Gastroesophageal sphincter (tissue), 4 donors: ENCODE measurements at regions not wholly inside any gene's neighbourhood (a gene's known extent, or its start where the extent isn't known, plus 50 kb on each side); places are given as distances from the start of the nearest gene placed in this dataset.

ENCODE experiments used
- ATAC-seq: fragments of 150-250 bp; one replicate; pipeline ENCODE4 v1.9.1; 2016; ENCODE audit warnings: mild to moderate bottlenecking, moderate library complexity
- H3K27ac ChIP-seq, 4 donors: fragments of 200-600 bp; sonication (generic) in 3 of 4; 1 replicate in 3 of 4; 2 replicates in 1 of 4; pipeline ENCODE4 v1.5.1; 2016 to 2019
- H3K27me3 ChIP-seq: fragments of 200-600 bp; sonication (generic); one replicate; pipeline ENCODE4 v1.5.1; 2019
- H3K36me3 ChIP-seq, 2 donors: fragments of 200-600 bp; sonication (generic); one replicate each; pipeline ENCODE4 v1.5.1; 2019; ENCODE audit warnings: control low read depth in 1 of 2
- H3K4me1 ChIP-seq, 3 donors: fragments of 200-600 bp; sonication (generic); 1 replicate in 2 of 3; 2 replicates in 1 of 3; pipeline ENCODE4 v1.5.1; 2016 to 2019; ENCODE audit warnings: control low read depth in 2 of 3
- H3K4me3 ChIP-seq, 2 donors: fragments of 200-600 bp; sonication (generic); one replicate each; pipeline ENCODE4 v1.5.1; 2019; ENCODE audit warnings: mild to moderate bottlenecking in 1 of 2, moderate library complexity in 1 of 2
- H3K9me3 ChIP-seq, 3 donors: fragments of 200-600 bp; sonication (generic); one replicate each; pipeline ENCODE4 v1.5.1; 2017 to 2019; ENCODE audit warnings: control low read depth in 2 of 3
- CTCF ChIP-seq, 4 experiments: fragments of 200-600 bp in 2 of 4; fragments of 450-650 bp in 2 of 4; sonication (generic) in 1 of 4; IDR thresholded peaks; one replicate each; pipeline ENCODE4 v1.5.1; 2017 to 2019; ENCODE audit warnings: antibody characterized with exemption in 4 of 4, mild to moderate bottlenecking in 2 of 4, moderate library complexity in 2 of 4
- EP300 ChIP-seq: sonication (generic); formaldehyde crosslinking; IDR thresholded peaks from one replicate; pipeline ENCODE4 v1.6.1; 2017; ENCODE audit warnings: antibody characterized with exemption, mild to moderate bottlenecking
- POLR2A ChIP-seq, 2 donors: fragments of 450-650 bp; IDR thresholded peaks; one replicate each; pipeline ENCODE4 v1.6.1; 2017; ENCODE audit warnings: antibody characterized with exemption in 2 of 2, mild to moderate bottlenecking in 2 of 2, moderate library complexity in 1 of 2
- POLR2AphosphoS5 ChIP-seq: sonication (generic); formaldehyde crosslinking; IDR thresholded peaks from one replicate; pipeline ENCODE4 v1.6.1; 2017; ENCODE audit warnings: antibody characterized with exemption
- WGBS, 2 donors: methylation state at CpG; one replicate each; pipeline ENCODE4 v1.1.5; 2018; ENCODE audit warnings: low coverage in 1 of 2; 5-methylcytosine and 5-hydroxymethylcytosine counted together

DNA sequence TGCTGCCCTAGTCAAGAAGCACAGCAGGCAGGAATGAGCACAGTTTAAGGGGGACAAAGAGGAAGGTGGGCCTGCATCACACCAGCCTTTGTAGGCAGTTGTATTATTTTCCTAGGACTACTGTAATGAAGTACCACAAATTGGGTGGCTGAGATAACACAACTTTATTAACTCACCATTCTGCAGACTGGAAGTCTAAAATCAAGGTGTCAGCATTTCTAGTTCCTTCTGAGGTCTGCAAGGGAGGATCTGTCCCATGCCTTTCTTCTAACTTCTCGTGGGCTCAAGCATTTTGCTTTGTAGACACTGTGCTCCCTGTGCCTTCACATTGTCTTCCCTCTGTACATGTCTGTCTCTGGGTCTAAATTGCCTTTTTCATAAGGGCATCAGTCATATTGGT lies 488.5 kb upstream of the JARID2 start:
- WGBS, 2 donors, result 89 to 100% methylated on average over 1 of the region's 1 CpG
- H3K4me1 ChIP-seq, result no peaks in the 10 kb centered on the region
- no peak for ATAC-seq

DNA sequence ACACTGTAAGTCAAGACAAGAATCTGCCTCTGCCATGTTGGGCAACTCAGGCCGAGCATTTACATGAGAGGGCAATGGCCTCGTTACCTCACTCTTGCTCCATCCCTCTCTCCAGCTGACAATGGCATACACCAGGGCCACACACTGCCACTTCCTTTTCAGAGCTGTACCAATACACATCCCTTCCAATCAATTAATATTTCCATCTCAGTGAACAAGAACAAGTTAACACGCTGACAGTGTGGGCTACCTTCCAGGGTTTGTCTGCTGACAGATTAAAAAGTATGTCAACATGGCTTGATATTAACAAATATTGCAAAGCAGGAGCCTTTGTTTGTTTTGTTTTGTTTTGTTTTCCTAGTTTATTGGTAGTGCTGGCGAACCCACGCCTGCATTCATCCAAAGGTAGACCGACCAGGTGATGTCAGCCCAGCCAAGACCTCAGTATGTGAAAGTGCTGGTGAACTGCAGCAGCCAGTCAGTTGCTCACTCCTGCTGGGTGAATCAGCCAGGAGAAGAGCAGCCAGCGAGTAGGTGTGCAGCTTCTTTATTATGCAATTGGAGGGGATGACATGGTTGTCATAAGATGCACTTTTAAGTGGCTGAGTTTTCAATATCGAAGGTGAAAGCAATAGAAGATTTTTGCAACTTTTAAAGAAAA lies 487.3 kb upstream of the JARID2 start:
- no peak overlapping the region for H3K4me3 ChIP-seq
- H3K4me1 ChIP-seq, result no peaks in the 10 kb centered on the region
- TF ChIP-seq POLR2A (IDR thresholded peaks at IDR 0.05), result no peak
- TF ChIP-seq CTCF (IDR thresholded peaks at IDR 0.05), result no peak
- no peak for TF ChIP-seq EP300
- no peak for TF ChIP-seq POLR2AphosphoS5
- H3K27me3 ChIP-seq, result no peaks in the 10 kb centered on the region
- H3K9me3 ChIP-seq, result no peaks in the 10 kb centered on the region
- H3K27ac ChIP-seq, result no peak overlapping the region
- 87 to 90% methylated on average over 5 to 7 of the region's 8 CpGs for WGBS, 2 donors
- ATAC-seq, result no peak
- H3K36me3 ChIP-seq, result no peaks in the 10 kb centered on the region

More for the DNA sequence above, 488.5 kb upstream of the JARID2 start:
- Histone ChIP-seq H3K9me3 (no peaks in the 10 kb centered on the region), H3K27me3 (no peaks in the 10 kb centered on the region), H3K27ac (no peak overlapping the region), H3K4me3 (no peak overlapping the region), H3K36me3 (no peaks in the 10 kb centered on the region)
- TF ChIP-seq EP300 (no peak), CTCF (IDR thresholded peaks at IDR 0.05) (no peak), POLR2AphosphoS5 (no peak), POLR2A (IDR thresholded peaks at IDR 0.05) (no peak)

GRCh38 chr6:14759976-14760672 lies 485.7 kb upstream of the JARID2 start:
- H3K27me3 ChIP-seq, result no peaks in the 10 kb centered on the region
- no peak overlapping the region for H3K4me3 ChIP-seq
- H3K4me1 ChIP-seq, result no peaks in the 10 kb centered on the region
- H3K36me3 ChIP-seq, result no peaks in the 10 kb centered on the region
- H3K27ac ChIP-seq, result no peak overlapping the region
- no peaks in the 10 kb centered on the region for H3K9me3 ChIP-seq
- ATAC-seq, result no peak
- WGBS, 2 donors, result 86 to 88% methylated on average over 2 to 4 of the region's 4 CpGs
- TF ChIP-seq POLR2AphosphoS5, result no peak
- TF ChIP-seq POLR2A (IDR thresholded peaks at IDR 0.05), result no peak
- no peak for TF ChIP-seq CTCF (IDR thresholded peaks at IDR 0.05)
- no peak for TF ChIP-seq EP300

DNA sequence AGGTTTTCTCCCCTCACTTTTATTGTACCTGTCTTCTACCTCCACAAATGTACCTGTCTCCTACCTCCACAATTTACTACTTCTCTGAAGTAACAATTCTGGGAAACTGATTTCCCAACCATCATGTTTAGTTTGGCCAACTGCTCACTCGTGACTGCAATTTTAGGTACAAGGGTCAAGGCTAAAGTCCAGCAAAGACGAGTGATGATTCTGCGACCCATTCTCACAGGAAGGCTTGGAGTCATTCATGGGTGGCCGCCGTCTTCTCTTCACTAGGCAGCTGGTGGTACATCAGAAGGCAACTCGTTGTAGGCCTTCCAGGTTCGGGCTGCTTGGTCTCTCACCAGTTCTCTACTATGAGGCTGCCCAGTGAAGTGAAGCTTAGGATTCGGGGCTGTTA lies 483.8 kb upstream of the JARID2 start:
- Histone ChIP-seq H3K9me3 (no peaks in the 10 kb centered on the region), H3K27ac (no peak overlapping the region), H3K36me3 (no peaks in the 10 kb centered on the region), H3K4me1 (no peaks in the 10 kb centered on the region), H3K4me3 (no peak overlapping the region), H3K27me3 (no peaks in the 10 kb centered on the region)
- no peak for TF ChIP-seq CTCF (IDR thresholded peaks at IDR 0.05)
- TF ChIP-seq EP300, result no peak
- TF ChIP-seq POLR2AphosphoS5, result no peak
- no peak for TF ChIP-seq POLR2A (IDR thresholded peaks at IDR 0.05)
- 80 to 87% methylated on average over 1 to 3 of the region's 8 CpGs for WGBS, 2 donors
- no peak for ATAC-seq

- Histone ChIP-seq H3K27me3 (no peaks in the 10 kb centered on the region), H3K27ac (no peak overlapping the region), H3K9me3 (no peaks in the 10 kb centered on the region), H3K4me1 (peaks cover 0 to 10% (median 0%) of the 10 kb centered on the region in 3 donors), H3K4me3 (no peak overlapping the region), H3K36me3 (no peaks in the 10 kb centered on the region)
- ATAC-seq, result no peak
- TF ChIP-seq POLR2A (IDR thresholded peaks at IDR 0.05), result no peak
- no peak for TF ChIP-seq CTCF (IDR thresholded peaks at IDR 0.05)
- no peak for TF ChIP-seq POLR2AphosphoS5
- TF ChIP-seq EP300, result no peak
- 73% methylated on average over 3 of the region's 6 CpGs; no CpG with 5 or more reads in 1 of the 2 donors for WGBS, 2 donors
Observed at GRCh38 chr6:14763139-14763538, 482.7 kb upstream of the JARID2 start.
